Neural crest cell (in vitro differentiated cells): ENCODE measurements at regions not wholly inside any gene's neighbourhood (a gene's known extent, or its start where the extent isn't known, plus 50 kb on each side); places are given as distances from the start of the nearest gene placed in this dataset.
"Not testable (repeated sequence)": the region's sequence is repeated elsewhere in the genome, so short reads cannot be mapped to it uniquely, and the experiment has no call there.

Experiments used
- DNase-seq: peaks from one replicate; pipeline ENCODE4 v3.0.0; 2021; ENCODE audit warnings: low read depth, mixed read lengths, low spot score
- H3K27ac Mint-ChIP-seq: one replicate; pipeline ENCODE4 v1.8.0; 2021; ENCODE audit warnings: mild to moderate bottlenecking, mixed read lengths; ENCODE audit not compliant: unreplicated experiment
- H3K27me3 Mint-ChIP-seq: 2 replicates; pipeline ENCODE4 v1.8.0; 2021; ENCODE audit warnings: low read depth, mild to moderate bottlenecking, mixed read lengths
- H3K36me3 Mint-ChIP-seq: 2 replicates; pipeline ENCODE4 v1.8.0; 2021; ENCODE audit warnings: low read depth, mild to moderate bottlenecking, mixed read lengths
- H3K4me1 Mint-ChIP-seq: 2 replicates; pipeline ENCODE4 v1.8.0; 2021; ENCODE audit warnings: mixed read lengths
- H3K4me3 Mint-ChIP-seq: one replicate; pipeline ENCODE4 v1.8.0; 2021; ENCODE audit warnings: mild to moderate bottlenecking, mixed read lengths
- H3K9me3 Mint-ChIP-seq: 2 replicates; pipeline ENCODE4 v1.8.0; 2021; ENCODE audit warnings: mixed read lengths
- CTCF ChIP-seq: fragments of 200-600 bp; sonication (generic); conservative IDR thresholded peaks from 2 replicates; pipeline ENCODE4 v1.5.0; 2021; ENCODE audit warnings: antibody characterized with exemption, mild to moderate bottlenecking

GRCh38 chr4:85018983-85019382, 52.5 kb upstream of the WDFY3 start:
- Mint-ChIP-seq H3K27ac (no peak overlapping the region), H3K4me3 (no peak overlapping the region), H3K27me3 (no peaks in the 10 kb centered on the region), H3K9me3 (no peaks in the 10 kb centered on the region), H3K36me3 (no peaks in the 10 kb centered on the region), H3K4me1 (no peaks in the 10 kb centered on the region)
- no peak for TF ChIP-seq CTCF
- no peak for DNase-seq

- TF ChIP-seq CTCF = no peak
- no peak for DNase-seq
- no peaks in the 10 kb centered on the region for H3K27me3 Mint-ChIP-seq
- no peaks in the 10 kb centered on the region for H3K4me1 Mint-ChIP-seq
- H3K36me3 Mint-ChIP-seq = no peaks in the 10 kb centered on the region
- H3K27ac Mint-ChIP-seq = no peak overlapping the region
- no peak overlapping the region for H3K4me3 Mint-ChIP-seq
- no peaks in the 10 kb centered on the region for H3K9me3 Mint-ChIP-seq
Measured at GRCh38 chr4:85019411-85019810, 52.9 kb upstream of the WDFY3 start.

- no peak overlapping the region for H3K4me3 Mint-ChIP-seq
Measured at GRCh38 chr4:85024671-85025070, 58.2 kb upstream of the WDFY3 start.

GRCh38 chr4:85028910-85029309, 62.4 kb upstream of the WDFY3 start:
- H3K4me1 Mint-ChIP-seq = peaks cover 6% of the 10 kb centered on the region
- H3K27ac Mint-ChIP-seq = no peak overlapping the region
- no peaks in the 10 kb centered on the region for H3K27me3 Mint-ChIP-seq
- TF ChIP-seq CTCF = no peak
- no peak overlapping the region for H3K4me3 Mint-ChIP-seq
- DNase-seq = no peak
- H3K36me3 Mint-ChIP-seq = no peaks in the 10 kb centered on the region
- peaks cover 10% of the 10 kb centered on the region for H3K9me3 Mint-ChIP-seq

More at GRCh38 chr4:85024671-85025070, 58.2 kb upstream of the WDFY3 start:
- Mint-ChIP-seq H3K27ac (no peak overlapping the region), H3K4me1 (peaks cover 6% of the 10 kb centered on the region), H3K36me3 (no peaks in the 10 kb centered on the region), H3K27me3 (no peaks in the 10 kb centered on the region), H3K9me3 (peaks cover 7% of the 10 kb centered on the region)
- DNase-seq = no peak
- no peak for TF ChIP-seq CTCF

GRCh38 chr4:85029453-85029852, 63.0 kb upstream of the WDFY3 start:
- H3K9me3 Mint-ChIP-seq = peaks cover 15% of the 10 kb centered on the region
- no peak overlapping the region for H3K4me3 Mint-ChIP-seq
- no peak overlapping the region for H3K27ac Mint-ChIP-seq
- no peak for DNase-seq
- H3K27me3 Mint-ChIP-seq = no peaks in the 10 kb centered on the region
- no peak for TF ChIP-seq CTCF
- H3K4me1 Mint-ChIP-seq = peaks cover 6% of the 10 kb centered on the region
- no peaks in the 10 kb centered on the region for H3K36me3 Mint-ChIP-seq

- H3K4me1 Mint-ChIP-seq = peaks cover 6% of the 10 kb centered on the region
- TF ChIP-seq CTCF = no peak
- DNase-seq = no peak
- no peaks in the 10 kb centered on the region for H3K27me3 Mint-ChIP-seq
- H3K9me3 Mint-ChIP-seq = peaks cover 15% of the 10 kb centered on the region
- no peak overlapping the region for H3K4me3 Mint-ChIP-seq
- H3K36me3 Mint-ChIP-seq = no peaks in the 10 kb centered on the region
- no peak overlapping the region for H3K27ac Mint-ChIP-seq
Measured at GRCh38 chr4:85030156-85030555, 63.7 kb upstream of the WDFY3 start.

GRCh38 chr4:85033838-85034237, 67.3 kb upstream of the WDFY3 start:
- H3K27me3 Mint-ChIP-seq, H3K4me1 Mint-ChIP-seq, H3K9me3 Mint-ChIP-seq, H3K27ac Mint-ChIP-seq, H3K36me3 Mint-ChIP-seq, H3K4me3 Mint-ChIP-seq, DNase-seq: not testable (repeated sequence)
